ENCODE measurements at regions not wholly inside any gene's neighbourhood (a gene's known extent, or its start where the extent isn't known, plus 50 kb on each side); places are given as distances from the start of the nearest gene placed in this dataset.

DNA sequence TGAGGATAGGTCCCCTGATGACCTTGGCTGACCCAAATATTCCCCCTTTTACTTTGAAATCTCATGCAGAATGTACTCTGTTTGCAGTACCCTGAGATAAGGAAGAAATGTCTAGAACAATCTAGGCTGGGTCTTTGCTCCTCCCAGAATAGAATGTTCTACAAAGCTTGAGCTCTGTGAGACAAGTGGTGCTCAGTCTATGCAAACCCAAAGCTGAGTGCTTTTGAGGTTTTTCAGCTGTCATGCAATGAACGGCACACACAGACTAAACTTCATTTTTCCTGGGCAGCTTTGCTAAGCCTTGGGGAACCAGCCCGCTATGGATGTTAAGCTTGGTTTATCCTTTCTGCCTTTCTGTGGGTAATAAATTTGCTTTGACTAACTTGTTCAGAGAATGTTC, 513.6 kb downstream of the FAT4 start:
- H3K36me3 ChIP-seq (replicated peaks in 1 of 2; ENCODE audit: control extremely low read depth in 1 of 2, control insufficient read depth in 1 of 2, extremely low read depth in 1 of 2, insufficient read depth in 2 of 2, low read length in 1 of 2), result no peaks in the 10 kb centered on the region
- peaks cover 3% of the 10 kb centered on the region for H3K9me3 Mint-ChIP-seq (ENCODE audit: insufficient read depth)
- ChIA-PET POLR2A (no interaction called here), CTCF (no interaction called here)
- no peak for DNase-seq
- WGBS (ENCODE audit: insufficient coverage), result no CpG with 5 or more reads among the region's 2 CpGs
- H3K27ac Mint-ChIP-seq, result no peak overlapping the region
- no peaks in the 10 kb centered on the region for H3K4me1 Mint-ChIP-seq
- intact Hi-C loops (cut with micrococcal nuclease), result no loop called here
- no peak overlapping the region for H3K4me3 ChIP-seq (ENCODE audit: control extremely low read depth in 1 of 5, extremely low read depth in 1 of 5, insufficient read depth in 1 of 5, low read depth in 2 of 5, low read length in 4 of 5)
- no peak overlapping the region for H2AFZ ChIP-seq (ENCODE audit: insufficient read depth, low read depth, low read length, poor library complexity, severe bottlenecking)
- no peak overlapping the region for H3K4me3 Mint-ChIP-seq
- no peak for ATAC-seq (ENCODE audit: low read depth)
- H3K9ac ChIP-seq (ENCODE audit: low read length), result no peak overlapping the region
- no peaks in the 10 kb centered on the region for H3K79me2 ChIP-seq (ENCODE audit: control insufficient read depth, insufficient read depth, low read length)
- no peaks in the 10 kb centered on the region for H3K4me1 ChIP-seq (ENCODE audit: control insufficient read depth in 2 of 2, insufficient read depth in 2 of 2, low read length in 2 of 2)
- H4K20me1 ChIP-seq (ENCODE audit: control insufficient read depth, insufficient read depth, low read length, poor library complexity, severe bottlenecking), result no peaks in the 10 kb centered on the region
- TF ChIP-seq, protein P1, sequence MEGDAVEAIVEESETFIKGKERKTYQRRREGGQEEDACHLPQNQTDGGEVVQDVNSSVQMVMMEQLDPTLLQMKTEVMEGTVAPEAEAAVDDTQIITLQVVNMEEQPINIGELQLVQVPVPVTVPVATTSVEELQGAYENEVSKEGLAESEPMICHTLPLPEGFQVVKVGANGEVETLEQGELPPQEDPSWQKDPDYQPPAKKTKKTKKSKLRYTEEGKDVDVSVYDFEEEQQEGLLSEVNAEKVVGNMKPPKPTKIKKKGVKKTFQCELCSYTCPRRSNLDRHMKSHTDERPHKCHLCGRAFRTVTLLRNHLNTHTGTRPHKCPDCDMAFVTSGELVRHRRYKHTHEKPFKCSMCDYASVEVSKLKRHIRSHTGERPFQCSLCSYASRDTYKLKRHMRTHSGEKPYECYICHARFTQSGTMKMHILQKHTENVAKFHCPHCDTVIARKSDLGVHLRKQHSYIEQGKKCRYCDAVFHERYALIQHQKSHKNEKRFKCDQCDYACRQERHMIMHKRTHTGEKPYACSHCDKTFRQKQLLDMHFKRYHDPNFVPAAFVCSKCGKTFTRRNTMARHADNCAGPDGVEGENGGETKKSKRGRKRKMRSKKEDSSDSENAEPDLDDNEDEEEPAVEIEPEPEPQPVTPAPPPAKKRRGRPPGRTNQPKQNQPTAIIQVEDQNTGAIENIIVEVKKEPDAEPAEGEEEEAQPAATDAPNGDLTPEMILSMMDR (IDR thresholded peaks at IDR 0.05), result no peak
- no peak for TF ChIP-seq EZH2 (IDR thresholded peaks at IDR 0.05; ENCODE audit: borderline replicate concordance, insufficient read depth, low read depth, low read length, poor library complexity, severe bottlenecking)
- H3K9me3 ChIP-seq (ENCODE audit: control extremely low read depth in 1 of 3, control insufficient read depth in 2 of 3, insufficient read depth in 1 of 3, low read length in 2 of 3), result no peaks in the 10 kb centered on the region
- H3K27me3 ChIP-seq (replicated peaks in 1 of 4; ENCODE audit: control extremely low read depth in 1 of 4, control insufficient read depth in 3 of 4, insufficient read depth in 4 of 4, low read length in 3 of 4), result no peaks in the 10 kb centered on the region
- H3K27me3 Mint-ChIP-seq, result no peaks in the 10 kb centered on the region
- H3K4me2 ChIP-seq (replicated peaks; ENCODE audit: low read depth, low read length, poor library complexity, severe bottlenecking), result no peak overlapping the region
- H3K27ac ChIP-seq (ENCODE audit: low read length in 2 of 2), result no peak overlapping the region

DNA sequence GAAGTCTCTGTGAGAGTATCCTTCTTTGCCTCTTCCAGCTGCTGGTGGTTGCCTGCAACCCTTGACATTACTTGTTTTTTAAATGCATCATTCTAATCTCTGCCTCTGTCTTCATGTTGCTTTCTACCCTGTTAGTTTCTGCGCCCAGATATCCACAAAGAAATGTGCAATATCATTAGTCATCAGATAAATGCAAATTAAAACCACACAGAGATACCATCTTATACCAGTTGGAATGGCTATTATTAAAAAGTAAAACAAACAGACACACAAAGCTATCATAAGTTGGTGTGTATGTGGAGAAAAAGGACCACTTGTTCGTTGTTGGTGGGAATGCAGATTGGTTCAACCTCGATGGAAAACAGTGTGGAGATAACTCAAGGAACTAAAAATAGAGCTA, 517.4 kb downstream of the FAT4 start:
- Histone ChIP-seq H2AFZ (ENCODE audit: insufficient read depth, low read depth, low read length, poor library complexity, severe bottlenecking) (no peak overlapping the region), H3K4me2 (replicated peaks; ENCODE audit: low read depth, low read length, poor library complexity, severe bottlenecking) (no peak overlapping the region), H3K36me3 (replicated peaks in 1 of 2; ENCODE audit: control extremely low read depth in 1 of 2, control insufficient read depth in 1 of 2, extremely low read depth in 1 of 2, insufficient read depth in 2 of 2, low read length in 1 of 2) (no peaks in the 10 kb centered on the region), H3K27ac (ENCODE audit: low read length in 2 of 2) (no peak overlapping the region), H3K27me3 (replicated peaks in 1 of 4; ENCODE audit: control extremely low read depth in 1 of 4, control insufficient read depth in 3 of 4, insufficient read depth in 4 of 4, low read length in 3 of 4) (no peaks in the 10 kb centered on the region), H4K20me1 (ENCODE audit: control insufficient read depth, insufficient read depth, low read length, poor library complexity, severe bottlenecking) (no peaks in the 10 kb centered on the region), H3K4me3 (ENCODE audit: control extremely low read depth in 1 of 5, extremely low read depth in 1 of 5, insufficient read depth in 1 of 5, low read depth in 2 of 5, low read length in 4 of 5) (no peak overlapping the region), H3K9me3 (ENCODE audit: control extremely low read depth in 1 of 3, control insufficient read depth in 2 of 3, insufficient read depth in 1 of 3, low read length in 2 of 3) (no peaks in the 10 kb centered on the region), H3K9ac (ENCODE audit: low read length) (no peak overlapping the region), H3K4me1 (ENCODE audit: control insufficient read depth in 2 of 2, insufficient read depth in 2 of 2, low read length in 2 of 2) (no peaks in the 10 kb centered on the region), H3K79me2 (ENCODE audit: control insufficient read depth, insufficient read depth, low read length) (no peaks in the 10 kb centered on the region)
- H3K27ac Mint-ChIP-seq, result no peak overlapping the region
- DNase-seq (no peak), ATAC-seq (ENCODE audit: low read depth) (no peak)
- no CpG with 5 or more reads among the region's 3 CpGs for WGBS (ENCODE audit: insufficient coverage)
- no peaks in the 10 kb centered on the region for H3K27me3 Mint-ChIP-seq
- H3K4me1 Mint-ChIP-seq, result no peaks in the 10 kb centered on the region
- H3K9me3 Mint-ChIP-seq (ENCODE audit: insufficient read depth), result peaks cover 3% of the 10 kb centered on the region
- CTCF ChIA-PET, result no interaction called here
- POLR2A ChIA-PET, result no interaction called here
- TF ChIP-seq EZH2 (IDR thresholded peaks at IDR 0.05; ENCODE audit: borderline replicate concordance, insufficient read depth, low read depth, low read length, poor library complexity, severe bottlenecking), result no peak
- TF ChIP-seq, protein P1 (IDR thresholded peaks at IDR 0.05), result no peak
- intact Hi-C loops (cut with micrococcal nuclease), result no loop called here
- no peak overlapping the region for H3K4me3 Mint-ChIP-seq

All from B cell (primary cell).